Effector memory CD4-positive, alpha-beta T cell (primary cell): ENCODE measurements at regions not wholly inside any gene's neighbourhood (a gene's known extent, or its start where the extent isn't known, plus 50 kb on each side); places are given as distances from the start of the nearest gene placed in this dataset.

Experiments used
- DNase-seq, 3 donors: peaks; one replicate each; pipeline ENCODE4 v3.0.0-alpha.2; 2020
- H3K27ac ChIP-seq: 2 replicates; pipeline ENCODE4 v1.7.0; 2013; ENCODE audit warnings: mild to moderate bottlenecking, low read length, moderate library complexity; ENCODE audit not compliant: insufficient read depth, poor library complexity, severe bottlenecking
- H3K27me3 ChIP-seq: replicated peaks from 2 replicates; pipeline ENCODE4 v1.7.0; 2013; ENCODE audit warnings: mild to moderate bottlenecking, low read length; ENCODE audit not compliant: insufficient read depth, control insufficient read depth, poor library complexity, severe bottlenecking
- H3K36me3 ChIP-seq: 2 replicates; pipeline ENCODE4 v1.7.0; 2013; ENCODE audit warnings: mild to moderate bottlenecking, low read length, moderate library complexity; ENCODE audit not compliant: control insufficient read depth, insufficient read depth
- H3K4me1 ChIP-seq: 2 replicates; pipeline ENCODE4 v1.7.0; 2013; ENCODE audit warnings: low read length, mild to moderate bottlenecking; ENCODE audit not compliant: control insufficient read depth, insufficient read depth, poor library complexity, severe bottlenecking
- H3K4me3 ChIP-seq: 2 replicates; pipeline ENCODE4 v1.7.0; 2013; ENCODE audit warnings: low read length, low read depth, mild to moderate bottlenecking; ENCODE audit not compliant: insufficient read depth, poor library complexity, severe bottlenecking
- H3K9me3 ChIP-seq: 2 replicates; pipeline ENCODE4 v1.7.0; 2013; ENCODE audit warnings: mild to moderate bottlenecking, low read length, moderate library complexity; ENCODE audit not compliant: control insufficient read depth

- peaks cover 23% of the 10 kb centered on the region for H3K4me1 ChIP-seq
- H3K36me3 ChIP-seq = peaks cover 12% of the 10 kb centered on the region
- H3K27ac ChIP-seq = no peak overlapping the region
- no peak overlapping the region for H3K4me3 ChIP-seq
- no peak for DNase-seq
- H3K9me3 ChIP-seq = no peaks in the 10 kb centered on the region
- no peaks in the 10 kb centered on the region for H3K27me3 ChIP-seq
Measured at GRCh38 chr19:46925548-46925950, 64.8 kb downstream of the ARHGAP35 start.

GRCh38 chr19:46926170-46927071, 65.6 kb downstream of the ARHGAP35 start:
- Histone ChIP-seq H3K4me3 (no peak overlapping the region), H3K4me1 (peaks cover 23% of the 10 kb centered on the region), H3K27ac (no peak overlapping the region), H3K27me3 (no peaks in the 10 kb centered on the region), H3K36me3 (peaks cover 7% of the 10 kb centered on the region), H3K9me3 (no peaks in the 10 kb centered on the region)
- DNase-seq = no peak

- no peaks in the 10 kb centered on the region for H3K9me3 ChIP-seq
- no peak for DNase-seq
- H3K27ac ChIP-seq = no peak overlapping the region
- no peaks in the 10 kb centered on the region for H3K36me3 ChIP-seq
- no peaks in the 10 kb centered on the region for H3K27me3 ChIP-seq
- no peak overlapping the region for H3K4me3 ChIP-seq
- peaks cover 23% of the 10 kb centered on the region for H3K4me1 ChIP-seq
Measured at GRCh38 chr19:46927106-46927505, 66.3 kb downstream of the ARHGAP35 start.

GRCh38 chr19:46927893-46928292, 67.1 kb downstream of the ARHGAP35 start:
- no peak for DNase-seq
- Histone ChIP-seq H3K9me3 (no peaks in the 10 kb centered on the region), H3K27ac (no peak overlapping the region), H3K27me3 (no peaks in the 10 kb centered on the region), H3K36me3 (no peaks in the 10 kb centered on the region), H3K4me1 (peaks cover 23% of the 10 kb centered on the region), H3K4me3 (no peak overlapping the region)

- no peak for DNase-seq
- Histone ChIP-seq H3K27ac (no peak overlapping the region), H3K9me3 (no peaks in the 10 kb centered on the region), H3K27me3 (no peaks in the 10 kb centered on the region), H3K4me3 (no peak overlapping the region), H3K36me3 (no peaks in the 10 kb centered on the region), H3K4me1 (peaks cover 31% of the 10 kb centered on the region)
Measured at GRCh38 chr19:46928951-46929350, 68.2 kb downstream of the ARHGAP35 start.

- Histone ChIP-seq H3K4me1 (peaks cover 32% of the 10 kb centered on the region), H3K27me3 (no peaks in the 10 kb centered on the region), H3K4me3 (no peak overlapping the region), H3K27ac (no peak overlapping the region), H3K9me3 (no peaks in the 10 kb centered on the region), H3K36me3 (no peaks in the 10 kb centered on the region)
- no peak for DNase-seq
Measured at GRCh38 chr19:46931202-46931601, 70.4 kb downstream of the ARHGAP35 start.

- DNase-seq = no peak
Measured at GRCh38 chr19:46932346-46932745, 71.5 kb downstream of the ARHGAP35 start.

GRCh38 chr19:46935066-46935663, 74.4 kb downstream of the ARHGAP35 start:
- Histone ChIP-seq H3K27ac (peak overlapping the region; percentile 61), H3K9me3 (no peaks in the 10 kb centered on the region), H3K4me1 (peaks cover 43% of the 10 kb centered on the region), H3K4me3 (peak overlapping the region; percentile 23), H3K27me3 (no peaks in the 10 kb centered on the region), H3K36me3 (peaks cover 3% of the 10 kb centered on the region)
- DNase-seq = no peak

More at GRCh38 chr19:46932346-46932745, 71.5 kb downstream of the ARHGAP35 start:
- Histone ChIP-seq H3K4me1 (peaks cover 42% of the 10 kb centered on the region), H3K4me3 (no peak overlapping the region), H3K9me3 (no peaks in the 10 kb centered on the region), H3K36me3 (no peaks in the 10 kb centered on the region), H3K27me3 (no peaks in the 10 kb centered on the region), H3K27ac (no peak overlapping the region)

- Histone ChIP-seq H3K27me3 (no peaks in the 10 kb centered on the region), H3K9me3 (no peaks in the 10 kb centered on the region), H3K36me3 (peaks cover 6% of the 10 kb centered on the region), H3K27ac (no peak overlapping the region), H3K4me1 (peaks cover 8% of the 10 kb centered on the region), H3K4me3 (no peak overlapping the region)
- DNase-seq = no peak
Measured at GRCh38 chr19:46943150-46943946, 76.3 kb upstream of the NPAS1 start.
